OCI-LY1 (cell line): ENCODE measurements at regions not wholly inside any gene's neighbourhood (a gene's known extent, or its start where the extent isn't known, plus 50 kb on each side); places are given as distances from the start of the nearest gene placed in this dataset.

Experiments
- H2AFZ ChIP-seq: fragments of 200-600 bp; sonication (generic), shearing (Covaris generic); 2 replicates; pipeline ENCODE4 v1.6.0; 2014; ENCODE audit warnings: antibody characterized with exemption, mild to moderate bottlenecking, low read length
- H3F3A ChIP-seq: fragments of 200-600 bp; sonication (generic), shearing (Covaris generic); 2 replicates; pipeline ENCODE4 v1.6.0; 2014; ENCODE audit warnings: mild to moderate bottlenecking, antibody characterized with exemption, low read length, moderate library complexity; ENCODE audit not compliant: insufficient read depth
- H3K27ac ChIP-seq: fragments of 200-600 bp; sonication (generic); 2 replicates; pipeline ENCODE4 v1.5.1; 2014; ENCODE audit warnings: low read length, mixed run types, mild to moderate bottlenecking, low read depth; ENCODE audit not compliant: poor library complexity, severe bottlenecking
- H3K27me3 ChIP-seq: fragments of 200-600 bp; sonication (generic); 2 replicates; pipeline ENCODE4 v1.6.0; 2014; ENCODE audit warnings: antibody characterized with exemption, mild to moderate bottlenecking, low read length, moderate library complexity; ENCODE audit not compliant: insufficient read depth
- H3K36me3 ChIP-seq: fragments of 200-600 bp; sonication (generic); 2 replicates; pipeline ENCODE4 v1.6.1; 2014; ENCODE audit warnings: mild to moderate bottlenecking, antibody characterized with exemption, low read length, moderate library complexity, mixed read lengths; ENCODE audit not compliant: insufficient read depth
- H3K4me1 ChIP-seq: fragments of 200-600 bp; sonication (generic); 2 replicates; pipeline ENCODE4 v1.5.1; 2014; ENCODE audit warnings: mild to moderate bottlenecking, low read length, moderate library complexity; ENCODE audit not compliant: insufficient read depth, severe bottlenecking
- H3K4me2 ChIP-seq: fragments of 200-600 bp; sonication (generic), shearing (Covaris generic); 2 replicates; pipeline ENCODE4 v1.6.1; 2014; ENCODE audit warnings: low read length
- H3K4me3 ChIP-seq: fragments of 200-600 bp; sonication (generic); 2 replicates; pipeline ENCODE4 v1.5.1; 2014; ENCODE audit warnings: low read length, low read depth, mild to moderate bottlenecking, mixed read lengths; ENCODE audit not compliant: poor library complexity, severe bottlenecking
- H3K79me2 ChIP-seq: fragments of 200-600 bp; shearing (Covaris generic); 2 replicates; pipeline ENCODE4 v1.6.1; 2016; ENCODE audit warnings: mixed run types, low read length, mixed read lengths; ENCODE audit not compliant: insufficient read depth
- H3K9ac ChIP-seq: fragments of 200-600 bp; sonication (generic), shearing (Covaris generic); 2 replicates; pipeline ENCODE4 v1.6.1; 2014; ENCODE audit warnings: mild to moderate bottlenecking, low read length, mixed read lengths
- H3K9me2 ChIP-seq: fragments of 200-600 bp; sonication (generic), shearing (Covaris generic); 2 replicates; pipeline ENCODE4 v1.6.1; 2014; ENCODE audit warnings: low read depth, mild to moderate bottlenecking, low read length, mixed read lengths
- H3K9me3 ChIP-seq: fragments of 200-600 bp; shearing (Covaris generic); 2 replicates; pipeline ENCODE4 v1.6.1; 2014; ENCODE audit warnings: low read length, mixed read lengths
- H4K20me1 ChIP-seq: fragments of 200-600 bp; sonication (generic), shearing (Covaris generic); 2 replicates; pipeline ENCODE4 v1.6.0; 2016; ENCODE audit warnings: mild to moderate bottlenecking, low read length; ENCODE audit not compliant: insufficient read depth
- CTCF ChIP-seq: fragments of 200-600 bp; sonication (generic), shearing (Covaris generic); IDR thresholded peaks from 2 replicates; pipeline ENCODE4 v1.5.1; 2017; ENCODE audit warnings: mild to moderate bottlenecking, antibody characterized with exemption, low read length, moderate library complexity, mixed read lengths
- EZH2 ChIP-seq: fragments of 200-600 bp; sonication (generic), shearing (Covaris generic); IDR thresholded peaks from 2 replicates; pipeline ENCODE4 v1.8.0; 2017; ENCODE audit warnings: borderline replicate concordance, mixed run types, mild to moderate bottlenecking, antibody characterized with exemption, low read length, moderate library complexity, mixed read lengths

GRCh38 chr3:42025370-42026138 is 63.7 kb upstream of the ULK4 start:
- Histone ChIP-seq H3K4me3 (peak overlapping the region; percentile 30), H3K27me3 (no peaks in the 10 kb centered on the region), H3K79me2 (peaks cover 92% of the 10 kb centered on the region), H3F3A (no peaks in the 10 kb centered on the region), H3K36me3 (peaks cover 5% of the 10 kb centered on the region; the same call in 1 of the 2 replicates), H3K9me2 (no peaks in the 10 kb centered on the region), H3K9ac (no peak overlapping the region; the same call in 1 of the 2 replicates), H4K20me1 (no peaks in the 10 kb centered on the region), H2AFZ (no peak overlapping the region), H3K27ac (peak overlapping the region; percentile 74), H3K4me2 (peak overlapping the region; percentile 65), H3K9me3 (no peaks in the 10 kb centered on the region), H3K4me1 (peaks cover 65% of the 10 kb centered on the region)
- TF ChIP-seq CTCF (no peak), EZH2 (no peak)

GRCh38 chr3:42024591-42025351 is 62.9 kb upstream of the ULK4 start:
- peaks cover 5% of the 10 kb centered on the region; the same call in 1 of the 2 replicates for H3K36me3 ChIP-seq
- H2AFZ ChIP-seq = no peak overlapping the region
- H3K9me3 ChIP-seq = no peaks in the 10 kb centered on the region
- no peaks in the 10 kb centered on the region for H3K27me3 ChIP-seq
- peak overlapping the region; percentile 65 for H3K4me2 ChIP-seq
- peak overlapping the region; percentile 17; the same call in 1 of the 2 replicates for H3K9ac ChIP-seq
- peak overlapping the region; percentile 74 for H3K27ac ChIP-seq
- peaks cover 69% of the 10 kb centered on the region for H3K4me1 ChIP-seq
- peak overlapping the region; percentile 30 for H3K4me3 ChIP-seq
- no peak for TF ChIP-seq CTCF
- TF ChIP-seq EZH2 = no peak
- peaks cover 97% of the 10 kb centered on the region for H3K79me2 ChIP-seq
- H4K20me1 ChIP-seq = no peaks in the 10 kb centered on the region
- no peaks in the 10 kb centered on the region for H3K9me2 ChIP-seq
- no peaks in the 10 kb centered on the region for H3F3A ChIP-seq

- Histone ChIP-seq H3K27ac (peak overlapping the region; percentile 74), H3K4me1 (peaks cover 80% of the 10 kb centered on the region), H3K9me2 (no peaks in the 10 kb centered on the region), H3K9me3 (no peaks in the 10 kb centered on the region), H3K4me3 (no peak overlapping the region), H3K27me3 (no peaks in the 10 kb centered on the region), H2AFZ (no peak overlapping the region), H3K36me3 (peaks cover 3% of the 10 kb centered on the region; the same call in 1 of the 2 replicates), H3K79me2 (peaks cover 97% of the 10 kb centered on the region), H3K9ac (no peak overlapping the region), H3K4me2 (peak overlapping the region; percentile 13; the same call in 1 of the 2 replicates), H3F3A (no peaks in the 10 kb centered on the region), H4K20me1 (no peaks in the 10 kb centered on the region)
- TF ChIP-seq EZH2 = no peak
- TF ChIP-seq CTCF = no peak
Measured at GRCh38 chr3:42023380-42023779, 61.5 kb upstream of the ULK4 start.
